T-helper 9 cell (primary cell): ENCODE measurements at regions not wholly inside any gene's neighbourhood (a gene's known extent, or its start where the extent isn't known, plus 50 kb on each side); places are given as distances from the start of the nearest gene placed in this dataset.

Source experiments
- DNase-seq: peaks from one replicate; pipeline ENCODE4 v3.0.0-alpha.2; 2020

DNA sequence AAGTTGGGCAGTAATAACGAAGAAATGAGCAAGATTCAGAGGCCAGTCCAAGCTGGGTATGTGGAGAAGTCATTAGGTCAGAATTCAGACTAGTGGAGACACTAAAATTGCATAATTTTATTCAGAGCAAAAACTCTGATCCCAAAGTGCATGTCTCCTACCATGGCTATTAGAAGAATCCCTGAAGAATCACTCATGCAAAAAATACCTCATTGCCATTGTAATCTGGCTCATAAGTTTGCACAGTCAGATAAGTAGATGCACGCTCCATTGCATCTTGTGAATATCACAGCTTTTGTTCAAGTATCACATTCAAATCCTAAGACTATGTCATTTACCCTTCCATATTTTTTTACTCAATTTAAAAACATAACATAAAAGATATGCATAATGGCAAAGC, 692.2 kb upstream of the KLHL29 start:
- no peak for DNase-seq

DNA sequence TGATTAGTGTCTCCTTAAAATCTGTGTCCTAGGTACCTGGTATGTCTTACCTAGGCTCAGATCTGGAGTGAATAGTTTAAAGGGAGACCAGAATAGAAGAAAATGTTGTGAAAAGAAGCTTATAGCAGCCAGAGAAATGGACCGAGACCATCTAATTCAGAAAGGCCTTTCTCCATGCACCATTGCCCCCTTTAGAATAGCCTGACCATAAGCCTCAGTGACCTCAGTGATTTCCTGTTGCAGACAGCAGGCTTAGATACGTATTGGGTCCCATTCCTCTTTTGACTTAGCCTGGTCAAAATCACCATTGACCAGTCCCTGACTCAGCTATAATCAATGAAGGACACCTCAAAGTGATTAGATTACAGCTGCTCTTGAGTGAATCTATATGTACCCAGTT, 690.7 kb upstream of the KLHL29 start:
- DNase-seq, result no peak

DNA sequence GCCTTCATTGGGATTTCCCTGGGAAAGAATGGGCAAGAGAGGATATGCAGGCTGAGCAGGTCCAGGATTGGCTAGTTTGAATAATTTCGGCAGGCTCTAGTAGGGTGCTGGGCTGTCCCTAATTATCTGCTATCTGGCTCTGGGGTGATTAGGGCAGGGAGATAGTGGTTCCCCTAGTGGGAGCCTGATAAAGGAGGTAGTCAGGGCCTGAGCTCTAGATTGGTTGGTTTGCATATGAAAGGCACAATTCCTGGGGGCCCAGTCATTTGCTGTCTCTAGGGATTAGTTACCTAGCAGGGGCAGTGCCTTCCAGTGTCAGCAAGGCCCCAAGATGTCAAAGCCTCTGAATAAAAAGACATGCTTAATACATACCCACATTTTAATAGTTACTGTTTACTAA, 690.1 kb upstream of the KLHL29 start:
- no peak for DNase-seq

DNA sequence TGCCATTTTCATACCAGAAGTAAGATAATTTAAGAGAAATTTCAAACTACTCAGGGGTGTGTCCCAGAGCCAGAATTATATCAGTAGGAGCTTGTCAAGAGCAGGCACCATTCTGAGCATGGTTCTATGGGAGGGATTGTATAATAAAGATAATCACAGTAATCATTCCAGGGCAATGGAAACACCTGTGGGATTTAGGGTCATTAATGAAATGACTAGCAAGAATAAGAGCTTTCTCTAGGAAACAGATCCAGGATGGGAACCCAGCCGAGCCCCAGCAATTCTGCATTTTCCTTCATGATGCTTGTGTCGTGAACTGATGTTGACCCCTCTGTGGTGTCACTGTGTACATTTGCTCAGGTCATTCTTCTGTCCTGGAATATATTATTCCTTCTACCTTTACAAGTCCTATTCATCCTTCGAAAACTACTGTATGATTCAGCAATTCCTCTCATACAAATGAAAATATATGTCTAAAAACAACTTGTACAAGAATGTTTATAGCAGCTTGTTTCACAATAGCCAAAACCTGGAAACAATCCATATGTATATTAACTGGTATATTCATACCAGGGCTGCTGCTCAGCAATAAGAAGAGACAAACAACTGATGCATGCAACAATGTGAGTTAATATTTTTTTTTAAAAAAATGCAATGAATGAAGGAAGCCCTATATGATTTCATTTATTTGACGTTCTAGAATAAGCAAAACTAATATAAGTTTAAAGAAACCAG, 687.8 kb upstream of the KLHL29 start:
- DNase-seq, result no peak

DNA sequence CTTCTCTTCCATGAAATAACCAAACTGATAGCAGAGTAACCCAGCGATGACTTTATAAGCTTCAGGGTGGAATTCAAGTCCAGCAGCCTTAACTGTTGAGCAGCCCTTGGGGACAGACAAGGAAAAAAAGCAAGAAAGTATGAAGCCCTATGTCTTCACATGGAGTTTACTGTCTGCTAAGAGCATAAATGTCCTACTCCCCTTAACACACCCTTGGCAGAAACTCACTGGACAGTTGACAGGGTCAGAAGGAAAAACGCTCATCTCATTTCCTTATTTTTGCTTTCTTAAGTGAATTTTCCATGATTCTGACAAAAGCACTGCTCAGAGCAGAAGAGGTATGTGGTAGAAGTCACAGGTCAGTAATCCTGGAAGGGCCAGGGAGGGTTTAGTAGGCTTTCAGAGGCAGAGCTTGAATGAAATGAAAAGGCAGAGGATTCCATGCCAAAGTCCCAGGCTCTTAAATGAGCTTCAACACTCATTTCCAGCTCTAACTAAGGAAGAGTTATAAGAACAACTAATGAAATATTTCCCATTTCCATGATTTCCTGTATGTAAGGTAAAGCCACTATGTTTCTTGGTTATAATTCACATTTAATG, 683.3 kb upstream of the KLHL29 start:
- DNase-seq, result no peak

DNA sequence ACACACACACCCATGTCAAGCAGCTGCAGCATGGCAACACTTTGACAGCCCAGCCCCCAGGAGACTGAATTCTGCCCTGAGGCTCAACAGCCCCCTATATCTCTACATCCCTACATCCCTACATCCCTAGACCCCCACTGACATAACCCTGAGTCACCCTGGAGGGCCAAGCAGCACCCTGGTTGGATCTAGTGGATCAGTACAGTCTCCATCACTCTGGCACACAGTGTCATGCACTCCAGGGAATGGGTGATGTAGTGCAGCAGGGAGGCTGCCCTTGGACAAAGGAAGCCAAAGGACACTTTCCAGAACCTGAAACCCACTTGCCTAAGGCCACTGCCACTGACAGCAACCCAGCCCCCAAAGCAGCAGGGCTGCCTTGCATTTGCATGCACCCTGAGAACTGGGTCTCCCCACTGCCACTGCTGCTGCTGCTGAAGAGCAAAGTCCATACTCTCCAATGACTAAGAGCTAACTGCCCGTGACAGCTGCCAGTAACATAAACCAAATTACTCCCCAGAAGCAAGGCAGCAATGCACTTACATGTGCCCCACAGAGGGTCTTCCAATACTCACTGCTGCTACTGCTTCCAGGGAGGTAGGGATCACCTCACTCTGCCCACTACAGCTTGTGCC, 681.6 kb upstream of the KLHL29 start:
- DNase-seq, result no peak

DNA sequence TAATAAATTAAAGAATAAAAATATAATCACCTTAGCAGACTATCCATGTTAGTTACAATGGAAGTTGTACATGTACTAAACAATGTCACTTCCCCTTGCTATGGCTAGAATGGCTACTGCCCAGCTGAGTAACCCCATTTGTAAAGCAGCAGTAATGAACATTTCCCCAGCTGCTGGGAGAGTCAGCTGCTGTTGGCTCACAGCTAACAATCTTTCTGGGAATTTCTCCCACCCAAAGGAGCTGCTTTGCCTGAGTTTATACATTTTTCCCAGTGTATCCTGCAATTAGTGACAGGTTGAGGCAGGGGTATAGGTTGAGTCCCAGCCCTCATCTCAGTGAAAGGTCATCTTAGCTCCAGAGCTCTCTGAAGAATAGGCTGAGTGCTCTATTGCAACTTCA, 665.6 kb upstream of the KLHL29 start:
- DNase-seq, result no peak

DNA sequence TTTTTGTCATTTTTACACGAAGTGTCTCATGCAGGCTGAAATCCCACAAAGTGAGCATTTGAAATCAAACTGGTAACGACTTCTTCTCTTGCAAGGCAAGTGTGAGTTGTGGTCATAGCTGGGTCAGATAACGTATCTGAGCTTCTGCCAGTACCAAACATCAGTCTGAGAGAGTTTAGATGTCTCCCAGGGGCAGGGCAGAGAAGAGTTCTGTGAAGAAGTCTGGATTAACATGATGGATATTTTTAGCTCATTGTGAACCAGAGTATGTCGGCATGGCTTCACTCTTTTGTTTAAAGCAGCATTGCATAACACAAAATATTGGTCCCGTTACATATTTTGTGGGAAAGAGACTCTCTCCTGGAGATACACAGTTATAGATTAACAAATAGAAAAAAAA, 655.5 kb upstream of the KLHL29 start:
- DNase-seq, result no peak

DNA sequence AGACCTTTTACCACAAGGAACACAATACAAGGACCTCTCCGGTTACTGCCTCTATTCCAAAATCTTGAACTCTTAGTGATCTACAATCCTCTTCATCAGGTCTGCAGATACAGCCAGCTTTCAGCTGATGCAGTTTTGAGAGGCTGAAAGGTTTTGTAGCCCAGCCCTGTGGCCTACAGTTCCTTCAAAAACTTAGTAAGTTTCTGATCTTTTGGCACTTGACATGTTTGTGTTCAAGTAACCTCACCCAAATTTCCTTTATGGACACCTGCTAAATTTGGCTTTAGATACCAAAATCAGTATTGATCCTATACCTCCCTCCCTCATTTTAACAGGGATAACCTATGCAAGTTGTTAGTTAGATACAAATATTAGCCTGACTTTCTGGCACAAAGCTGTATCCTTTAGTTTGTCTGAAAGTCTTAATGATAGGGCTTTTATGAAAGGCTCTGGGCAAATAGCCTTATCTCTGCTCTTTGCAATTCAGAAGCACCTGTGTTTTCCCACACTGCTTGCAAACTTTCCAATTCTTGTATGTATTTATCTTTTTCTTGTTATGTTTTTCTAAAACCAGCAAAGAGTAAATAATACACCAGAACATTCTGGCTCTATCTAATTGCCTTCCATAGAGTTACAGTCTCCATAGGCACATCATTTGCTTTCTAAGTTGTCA, 650.5 kb upstream of the KLHL29 start:
- no peak for DNase-seq

DNA sequence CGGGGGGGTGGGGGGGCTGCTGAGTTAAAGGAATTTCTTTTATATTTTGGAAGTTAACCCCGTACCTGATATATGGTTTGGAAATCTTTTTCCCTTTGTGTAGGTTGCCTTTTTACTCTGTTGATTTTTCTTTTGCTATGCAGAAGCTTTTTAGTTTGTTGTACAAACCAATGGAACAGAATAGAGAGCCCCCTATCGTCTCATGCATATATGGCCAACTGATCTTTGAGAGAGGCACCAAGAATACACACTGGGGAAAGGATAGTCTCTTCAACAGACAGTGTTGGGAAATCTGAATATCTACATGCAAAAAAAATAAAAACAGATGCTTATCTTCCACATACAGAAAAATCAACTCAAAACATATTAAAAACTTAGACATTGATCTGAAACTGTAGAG, 647.8 kb upstream of the KLHL29 start:
- DNase-seq, result no peak

DNA sequence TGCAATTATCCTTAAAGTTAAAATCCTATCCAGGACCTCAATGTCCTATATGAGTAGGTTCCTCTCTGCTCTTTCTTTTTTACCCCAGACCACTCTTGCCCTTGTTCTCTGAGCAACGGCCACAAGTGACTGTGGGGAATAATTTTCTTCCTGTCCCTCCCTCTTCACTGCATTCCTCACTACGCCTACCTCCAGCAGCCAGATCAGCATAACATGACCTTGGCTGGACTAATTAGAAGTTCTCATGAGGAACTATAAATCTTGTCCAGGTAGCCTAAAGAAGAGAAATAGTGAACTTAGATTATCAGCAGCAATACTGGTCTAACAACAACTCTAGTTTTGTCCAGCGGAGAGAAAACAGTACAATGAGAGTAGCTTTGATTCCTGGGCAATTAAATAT, 643.8 kb upstream of the KLHL29 start:
- DNase-seq, result no peak

DNA sequence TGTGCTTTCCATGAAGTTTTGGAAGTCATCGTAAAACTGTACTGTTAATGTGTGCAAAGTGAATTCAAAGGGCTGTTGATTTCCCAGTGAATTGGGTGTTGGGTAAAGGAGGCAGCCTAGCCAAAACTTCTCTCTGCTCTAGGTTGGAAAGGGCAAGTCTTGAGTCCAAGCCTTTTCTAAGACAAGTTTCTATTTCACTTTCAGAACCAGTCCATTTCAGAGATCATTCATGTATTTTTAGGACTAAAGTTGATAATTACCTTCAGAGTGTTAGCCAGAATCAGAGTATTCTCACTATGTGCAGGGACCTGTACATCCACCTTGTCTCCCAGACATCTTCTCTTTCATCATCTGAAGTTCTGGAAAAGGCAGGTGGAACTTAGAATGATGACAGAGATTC, 636.1 kb upstream of the KLHL29 start:
- DNase-seq, result no peak

DNA sequence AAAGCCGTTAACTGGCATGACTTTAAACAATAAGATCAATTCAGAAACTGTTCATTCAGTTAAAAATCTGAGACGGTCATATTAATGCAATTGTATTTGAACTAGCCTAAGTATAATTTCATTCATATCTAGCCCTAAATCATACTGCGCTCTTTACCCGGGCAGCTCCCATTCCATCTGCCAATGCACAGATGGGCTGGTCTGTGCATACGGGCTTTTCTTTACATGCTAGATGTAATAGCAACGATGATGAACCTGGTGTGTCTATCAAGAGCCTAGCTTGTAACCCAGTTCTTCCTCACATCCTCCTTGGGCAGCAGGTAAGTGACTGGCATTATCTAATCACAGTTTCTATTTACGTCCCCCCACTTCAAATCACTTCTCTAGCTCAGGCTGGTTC, 631.5 kb upstream of the KLHL29 start:
- DNase-seq, result no peak

DNA sequence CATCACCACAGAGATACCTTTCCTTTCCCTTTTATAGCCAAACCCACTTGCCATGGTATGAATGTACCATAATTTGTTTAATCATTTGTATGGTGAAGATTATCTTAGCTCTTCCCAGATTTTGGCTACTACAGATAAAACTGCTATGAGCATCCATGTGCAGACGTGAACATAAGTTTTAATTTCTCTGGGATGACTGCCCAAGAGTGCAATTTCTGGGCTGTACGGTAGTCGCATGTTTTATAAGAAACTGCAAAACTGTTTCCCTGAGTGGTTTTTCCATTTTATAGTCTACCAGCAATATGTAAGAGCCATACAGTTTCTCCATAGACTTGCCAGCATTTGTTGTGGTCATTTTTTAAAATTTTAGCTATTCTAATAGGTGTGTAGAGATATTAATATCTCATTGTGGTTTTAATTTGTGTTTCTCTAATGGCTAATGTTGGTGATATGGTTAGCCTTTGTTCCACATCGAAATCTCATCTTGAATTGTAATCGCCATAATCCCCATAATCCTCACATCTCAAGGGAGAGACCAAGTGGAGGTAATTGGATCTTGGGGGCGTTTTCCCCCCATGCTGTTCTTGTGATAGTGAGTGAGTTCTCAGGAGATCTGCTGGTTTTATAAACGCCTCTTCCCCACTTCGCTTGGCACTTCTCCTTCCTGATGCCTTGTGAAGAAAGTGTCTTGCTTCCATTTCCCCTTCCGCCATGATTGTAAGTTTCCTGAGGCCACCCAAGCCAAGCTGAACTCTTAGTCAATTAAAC, 628.5 kb upstream of the KLHL29 start:
- no peak for DNase-seq

DNA sequence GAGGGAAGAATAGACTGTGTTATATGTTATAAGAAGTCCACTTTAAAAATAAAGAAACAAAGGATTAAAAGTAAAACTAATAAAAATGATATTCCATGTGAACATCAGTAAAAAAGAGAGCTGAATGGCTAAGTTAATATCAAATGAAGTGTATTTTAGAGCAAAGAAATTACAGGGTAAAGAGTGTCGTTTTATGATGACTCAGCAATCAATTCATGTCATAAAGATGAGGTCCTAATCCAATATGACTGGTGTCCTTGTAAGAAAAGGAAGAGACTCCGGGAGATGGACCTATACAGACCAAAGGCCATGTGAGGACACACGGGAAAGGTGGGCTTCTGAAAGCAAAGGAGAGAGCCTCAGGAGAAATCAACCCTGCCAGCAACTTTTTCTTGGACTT, 615.5 kb upstream of the KLHL29 start:
- DNase-seq, result no peak

DNA sequence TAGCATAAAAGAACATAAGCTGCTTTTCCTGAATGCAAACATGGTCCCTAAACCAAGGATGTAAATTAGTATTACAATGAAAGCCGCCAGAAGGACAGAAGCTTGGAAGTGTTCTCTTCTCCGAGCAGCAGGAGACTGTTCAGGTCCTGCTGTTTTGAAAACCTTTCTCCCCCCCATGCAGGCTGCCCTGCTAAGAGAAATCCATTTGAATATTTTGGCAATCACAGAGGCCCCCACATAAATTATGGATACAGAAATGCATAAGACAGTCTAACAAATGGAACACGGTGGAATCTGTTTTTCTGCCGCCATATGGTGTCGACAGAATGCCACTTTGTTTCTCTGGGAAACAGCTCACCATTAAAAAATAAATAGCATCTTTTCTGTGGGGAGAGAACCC, 600.4 kb upstream of the KLHL29 start:
- no peak for DNase-seq

DNA sequence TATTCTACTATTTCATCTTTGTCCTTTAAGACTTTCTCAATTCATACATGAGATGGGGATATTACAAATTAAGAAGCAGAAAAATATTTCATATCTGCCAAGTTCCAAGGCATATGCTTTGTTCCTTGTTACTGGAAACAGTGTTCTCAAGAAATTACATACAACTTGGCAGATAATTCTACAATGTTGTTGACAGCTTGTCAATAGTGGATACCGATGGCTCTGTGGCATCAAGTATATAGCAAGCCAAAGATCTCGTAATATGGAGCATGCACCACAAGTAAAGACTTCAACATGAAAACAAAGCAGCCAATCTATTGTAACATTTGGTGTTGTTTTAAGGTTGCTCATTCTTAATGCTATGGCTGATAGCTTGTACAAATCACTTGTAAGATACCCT, 598.2 kb upstream of the KLHL29 start:
- DNase-seq, result no peak

DNA sequence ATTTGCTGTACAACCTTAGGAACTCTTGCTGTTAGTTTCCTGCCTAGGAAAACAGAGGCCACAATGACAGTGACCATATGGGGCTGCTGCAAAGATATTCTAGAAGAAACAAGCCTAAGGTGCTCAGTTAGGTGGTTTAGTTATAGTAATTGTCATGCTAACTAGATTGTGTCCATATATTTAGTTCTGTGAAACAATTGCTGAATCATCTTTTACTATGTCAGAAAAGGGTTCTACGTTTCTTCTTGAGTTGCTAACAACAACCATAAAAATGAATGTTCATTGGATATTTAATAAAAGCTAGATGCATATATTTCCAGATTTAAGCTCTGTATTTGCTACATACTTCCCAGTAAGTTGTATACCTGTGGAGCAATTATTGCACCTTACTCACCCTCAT, 597.2 kb upstream of the KLHL29 start:
- DNase-seq, result no peak

DNA sequence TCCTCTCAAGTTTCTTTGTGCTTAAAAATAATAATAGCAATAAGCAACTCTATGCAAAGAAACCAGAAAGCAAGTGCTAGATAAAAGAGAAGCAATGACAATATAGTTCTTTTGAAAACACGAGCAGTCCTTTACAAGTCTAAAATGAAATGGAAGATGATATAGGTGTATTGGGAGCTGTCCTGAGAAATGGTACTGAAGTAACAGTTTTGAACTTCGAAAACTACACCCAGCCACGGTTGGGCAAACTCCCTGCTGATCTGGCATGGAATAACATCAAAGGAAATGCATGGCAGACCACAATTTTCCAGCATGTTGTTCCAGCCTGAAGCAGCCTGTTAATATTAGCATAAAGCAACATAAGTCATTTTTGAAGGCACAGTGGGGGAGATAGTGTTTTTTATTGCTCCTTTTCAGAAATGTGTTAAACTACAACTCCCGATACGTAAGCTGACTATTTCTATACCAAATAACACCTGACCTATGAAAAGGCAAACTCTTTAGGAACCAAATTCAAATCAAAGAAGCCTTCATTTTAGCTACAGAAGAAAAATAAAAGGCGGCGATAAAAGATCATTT, 596.1 kb upstream of the KLHL29 start:
- no peak for DNase-seq

DNA sequence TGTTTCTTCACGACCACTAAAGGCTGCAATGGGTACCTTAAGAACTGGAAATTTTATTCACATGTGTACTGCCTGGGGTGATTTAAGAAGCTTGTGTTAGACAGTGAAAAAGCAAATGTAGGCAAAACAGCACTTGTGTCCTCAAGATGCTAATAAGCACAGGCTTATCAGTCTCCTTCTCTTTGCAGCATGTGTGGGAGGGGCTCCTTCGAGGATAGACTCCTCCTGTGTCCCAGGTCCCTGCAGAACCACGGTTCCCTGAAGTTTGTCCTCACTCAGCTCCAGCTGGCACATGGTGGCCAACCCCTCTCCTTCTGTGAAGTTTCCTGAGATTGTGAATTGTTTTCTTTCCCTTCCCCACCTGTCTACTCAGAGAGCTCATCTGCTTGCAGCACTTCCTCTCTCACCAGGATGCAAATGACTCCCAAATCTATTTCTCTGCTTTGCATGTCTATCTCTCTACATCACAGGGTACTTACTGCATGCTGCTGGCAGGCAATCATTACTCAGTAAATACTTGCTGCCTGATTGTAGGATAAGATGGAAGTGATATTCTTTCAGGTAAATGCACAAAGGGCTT, 589.6 kb upstream of the KLHL29 start:
- no peak for DNase-seq

DNA sequence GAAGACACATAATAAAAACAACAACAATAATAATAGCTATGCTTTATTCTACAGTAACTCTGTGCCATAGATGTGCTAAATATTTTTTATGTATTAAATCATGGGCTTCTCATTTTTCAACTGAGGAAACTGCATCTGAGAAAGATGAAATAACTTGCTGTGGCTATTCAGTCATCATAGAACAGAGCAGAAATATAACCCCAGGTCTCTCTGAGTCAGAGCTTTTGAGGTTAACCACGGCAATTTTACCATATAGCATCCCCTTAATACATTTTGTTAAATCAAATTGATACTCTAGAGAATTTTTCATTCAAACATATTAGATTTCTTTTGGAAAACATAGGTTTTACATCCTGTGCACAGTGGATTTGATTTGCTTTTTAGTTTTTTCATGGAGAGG, 586.6 kb upstream of the KLHL29 start:
- DNase-seq, result no peak

DNA sequence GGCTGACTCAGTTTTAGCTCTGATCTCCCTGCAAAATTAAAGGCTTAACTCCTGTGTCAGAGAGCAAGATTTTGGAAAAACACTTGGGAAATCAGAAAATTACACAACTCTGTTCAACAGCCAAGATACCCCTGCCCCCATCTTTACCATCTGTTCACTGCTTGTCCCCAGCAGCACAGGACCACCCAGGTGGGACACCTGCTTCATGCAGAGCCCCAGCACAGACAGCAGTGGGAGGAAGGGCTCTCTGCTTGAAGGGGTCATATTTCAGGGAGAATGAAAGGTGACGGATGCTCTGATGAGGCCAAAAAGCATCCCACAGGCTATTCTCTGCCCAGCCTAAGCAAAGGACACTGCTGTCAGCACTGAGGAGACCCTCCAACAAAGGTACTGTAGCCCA, 584.6 kb upstream of the KLHL29 start:
- no peak for DNase-seq
